Activated B cell treated with CpG ODN at 0.5 μM for 24 hours (primary cell): ENCODE measurements at regions not wholly inside any gene's neighbourhood (a gene's known extent, or its start where the extent isn't known, plus 50 kb on each side); places are given as distances from the start of the nearest gene placed in this dataset.

ENCODE experiments used
- ATAC-seq: fragments of 200-7000 bp; cut with Tn5 transposase; one replicate; pipeline ENCODE4 v1.10.0; 2021; ENCODE audit warnings: low read depth, mild to moderate bottlenecking, moderate library complexity
- CTCF ChIA-PET: fragments of 350-600 bp; sonication (Branson Sonifier 250); formaldehyde crosslinking; loops from one replicate; lab custom pipeline; 2021; ENCODE audit warnings: antibody characterized with exemption; lab: Charles Lee
- POLR2A ChIA-PET: fragments of 350-600 bp; sonication (Branson Sonifier 250); formaldehyde crosslinking; loops from one replicate; lab custom pipeline; 2021; ENCODE audit warnings: antibody characterized with exemption; lab: Charles Lee
- DNase-seq: peaks from one replicate; pipeline ENCODE4 v3.0.0; 2022
- H3K27ac Mint-ChIP-seq: one replicate; pipeline ENCODE4 v1.8.0; 2020; ENCODE audit warnings: mixed read lengths
- H3K27me3 Mint-ChIP-seq: one replicate; pipeline ENCODE4 v1.8.0; 2021; ENCODE audit warnings: mixed read lengths
- H3K36me3 Mint-ChIP-seq: one replicate; pipeline ENCODE4 v1.8.0; 2021; ENCODE audit warnings: low read depth, mixed read lengths
- H3K4me1 Mint-ChIP-seq: one replicate; pipeline ENCODE4 v1.8.0; 2021; ENCODE audit warnings: mixed read lengths
- H3K4me3 Mint-ChIP-seq: one replicate; pipeline ENCODE4 v1.8.0; 2020; ENCODE audit warnings: mild to moderate bottlenecking, mixed read lengths
- H3K9me3 Mint-ChIP-seq: one replicate; pipeline ENCODE4 v1.8.0; 2020; ENCODE audit warnings: mixed read lengths
- CTCF ChIP-seq: fragments of 200-600 bp; IDR thresholded peaks from one replicate; pipeline ENCODE4 v1.8.0; 2022; ENCODE audit warnings: antibody characterized with exemption, mild to moderate bottlenecking
- intact Hi-C: fragments of 100-400 bp; cut with micrococcal nuclease; formaldehyde crosslinking; loops from one replicate; pipeline ENCODE4 v1.15.1; 2024

GRCh38 chr14:82854901-82855300 is 1321.2 kb upstream of the SEL1L start:
- TF ChIP-seq CTCF, result no peak
- ChIA-PET CTCF (no interaction called here), POLR2A (no interaction called here)
- no peak for DNase-seq
- Mint-ChIP-seq H3K27me3 (no peaks in the 10 kb centered on the region), H3K4me1 (no peaks in the 10 kb centered on the region), H3K4me3 (no peak overlapping the region), H3K9me3 (peaks cover 8% of the 10 kb centered on the region), H3K36me3 (no peaks in the 10 kb centered on the region), H3K27ac (no peak overlapping the region)
- intact Hi-C loops, result no loop called here
- ATAC-seq, result no peak

GRCh38 chr14:82855912-82856391 is 1322.3 kb upstream of the SEL1L start:
- Mint-ChIP-seq H3K4me1 (no peaks in the 10 kb centered on the region), H3K4me3 (no peak overlapping the region), H3K27ac (no peak overlapping the region), H3K36me3 (no peaks in the 10 kb centered on the region), H3K9me3 (peaks cover 6% of the 10 kb centered on the region), H3K27me3 (no peaks in the 10 kb centered on the region)
- TF ChIP-seq CTCF, result no peak
- no peak for ATAC-seq
- CTCF ChIA-PET, result no interaction called here
- DNase-seq, result no peak
- intact Hi-C loops, result no loop called here
- POLR2A ChIA-PET, result no interaction called here

GRCh38 chr14:82861313-82861712 is 1327.7 kb upstream of the SEL1L start:
- H3K4me1 Mint-ChIP-seq, result no peaks in the 10 kb centered on the region
- TF ChIP-seq CTCF, result no peak
- H3K4me3 Mint-ChIP-seq, result no peak overlapping the region
- peaks cover 8% of the 10 kb centered on the region for H3K9me3 Mint-ChIP-seq
- intact Hi-C loops, result no loop called here
- no peaks in the 10 kb centered on the region for H3K27me3 Mint-ChIP-seq
- ChIA-PET CTCF (no interaction called here), POLR2A (no interaction called here)
- DNase-seq (no peak), ATAC-seq (no peak)
- H3K27ac Mint-ChIP-seq, result no peak overlapping the region
- H3K36me3 Mint-ChIP-seq, result no peaks in the 10 kb centered on the region

- intact Hi-C loops, result no loop called here
- Mint-ChIP-seq H3K9me3 (no peaks in the 10 kb centered on the region), H3K4me3 (no peak overlapping the region), H3K36me3 (no peaks in the 10 kb centered on the region), H3K27me3 (no peaks in the 10 kb centered on the region), H3K27ac (no peak overlapping the region), H3K4me1 (no peaks in the 10 kb centered on the region)
- ChIA-PET CTCF (no interaction called here), POLR2A (no interaction called here)
- DNase-seq, result no peak
- no peak for TF ChIP-seq CTCF
- ATAC-seq, result no peak
Measured at GRCh38 chr14:82872494-82872893, 1338.8 kb upstream of the SEL1L start.

- Mint-ChIP-seq H3K36me3 (no peaks in the 10 kb centered on the region), H3K4me1 (no peaks in the 10 kb centered on the region), H3K4me3 (no peak overlapping the region), H3K27me3 (no peaks in the 10 kb centered on the region), H3K27ac (no peak overlapping the region), H3K9me3 (peaks cover 10% of the 10 kb centered on the region)
- ATAC-seq, result no peak
- ChIA-PET CTCF (no interaction called here), POLR2A (no interaction called here)
- intact Hi-C loops, result no loop called here
- no peak for TF ChIP-seq CTCF
- no peak for DNase-seq
Measured at GRCh38 chr14:82878951-82879350, 1345.3 kb upstream of the SEL1L start.
